Activated naive CD4-positive, alpha-beta T cell treated with anti-CD3 and anti-CD28 coated beads, Interleukin-2, amount 50 U/mL, for 16 hours (primary cell): ENCODE measurements at regions not wholly inside any gene's neighbourhood (a gene's known extent, or its start where the extent isn't known, plus 50 kb on each side); places are given as distances from the start of the nearest gene placed in this dataset.
"Not testable (repeated sequence)": the region's sequence is repeated elsewhere in the genome, so short reads cannot be mapped to it uniquely, and the experiment has no call there.

Experiments used
- DNase-seq: peaks from one replicate; pipeline ENCODE4 v3.0.0-alpha.2; 2020

DNA sequence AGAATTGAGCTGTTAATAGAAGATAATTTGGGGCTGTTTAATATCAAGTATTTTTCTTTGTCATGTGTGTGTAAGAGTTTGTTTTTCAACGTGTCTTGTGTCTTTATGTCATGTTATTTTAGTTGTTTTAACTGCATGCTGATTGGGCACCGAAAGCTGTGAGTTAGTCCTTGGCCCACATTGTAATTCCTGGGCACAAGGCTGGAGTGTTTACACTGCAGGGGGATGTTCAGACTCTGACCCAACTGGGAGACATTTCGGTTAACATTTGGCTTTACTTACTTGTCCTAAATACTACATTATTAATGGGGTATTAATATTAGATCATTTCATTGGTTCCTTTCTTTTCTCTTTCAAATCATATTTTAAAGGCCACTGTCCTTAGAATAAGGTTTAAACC, 381.0 kb downstream of the OSR1 start:
- DNase-seq: no peak

DNA sequence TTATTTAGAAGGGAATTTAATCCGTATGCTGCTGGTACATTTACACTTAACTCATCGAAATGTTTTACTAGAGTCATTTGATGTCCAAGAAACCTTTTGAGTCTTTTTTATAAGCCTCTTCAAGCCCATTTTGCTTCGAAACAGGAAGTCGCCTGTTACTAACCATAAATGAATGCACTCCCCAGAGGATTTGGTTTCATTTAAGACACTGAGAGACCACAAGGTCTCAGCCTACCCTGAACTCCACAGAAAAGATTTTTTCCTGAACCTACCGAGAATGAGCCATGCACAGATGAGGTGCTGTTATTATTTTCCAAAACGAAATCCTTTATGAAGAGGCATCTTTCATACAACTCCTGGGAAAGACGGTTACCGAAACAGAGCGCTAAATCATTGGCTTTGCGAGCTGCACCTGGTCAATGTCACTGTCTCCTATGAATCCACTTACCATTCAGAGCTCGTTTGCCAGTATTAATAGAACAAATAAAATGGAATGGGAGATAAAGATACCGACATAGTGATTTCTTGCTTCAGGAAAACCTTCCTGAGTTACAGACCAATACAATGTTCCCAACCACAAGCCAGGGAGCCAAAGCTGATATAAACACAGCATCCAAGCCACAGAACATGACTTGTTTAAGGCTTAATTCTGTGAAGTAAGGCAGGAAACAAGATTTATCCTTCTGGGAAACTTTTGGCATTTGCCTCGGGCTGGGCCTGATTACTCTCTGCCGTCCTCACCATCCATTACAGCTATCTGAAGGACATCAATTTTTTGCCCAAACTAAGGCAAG, 382.1 kb downstream of the OSR1 start:
- no peak for DNase-seq

DNA sequence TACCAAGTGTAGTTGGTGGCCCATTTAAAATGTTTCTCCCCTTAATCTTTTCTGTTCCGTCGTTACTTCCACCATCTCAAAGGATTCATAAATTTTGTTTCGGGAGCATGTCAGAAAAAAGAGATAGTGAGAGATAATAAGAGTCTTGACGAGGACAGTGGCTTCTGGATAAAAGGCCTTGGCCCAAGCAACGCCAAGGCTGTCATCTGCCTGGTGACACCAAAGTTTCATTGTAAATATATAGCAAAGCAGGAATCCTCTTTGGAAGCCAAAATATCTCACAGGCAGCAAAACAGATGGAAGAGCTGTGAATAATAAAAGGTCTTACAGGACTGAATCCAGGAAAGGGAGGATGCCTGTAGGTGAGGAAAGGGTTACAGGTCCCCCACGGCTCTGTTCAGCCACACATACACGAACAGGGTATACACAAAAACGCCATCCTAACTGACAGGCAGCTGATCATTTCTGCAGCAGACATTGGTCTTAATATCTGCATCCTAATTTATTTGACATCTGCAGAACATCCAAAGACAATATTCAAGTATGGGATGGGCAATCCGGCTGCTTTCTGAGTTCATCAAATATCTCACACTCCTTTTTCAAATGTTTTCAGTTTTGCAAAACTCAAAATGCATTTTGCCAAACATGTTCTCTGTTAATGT, 382.8 kb downstream of the OSR1 start:
- no peak for DNase-seq

- no peak for DNase-seq
Observed at GRCh38 chr2:18971628-18972027, 382.3 kb upstream of the NT5C1B start.

- DNase-seq: no peak
Observed at GRCh38 chr2:18971069-18971378, 381.7 kb upstream of the NT5C1B start.

DNA sequence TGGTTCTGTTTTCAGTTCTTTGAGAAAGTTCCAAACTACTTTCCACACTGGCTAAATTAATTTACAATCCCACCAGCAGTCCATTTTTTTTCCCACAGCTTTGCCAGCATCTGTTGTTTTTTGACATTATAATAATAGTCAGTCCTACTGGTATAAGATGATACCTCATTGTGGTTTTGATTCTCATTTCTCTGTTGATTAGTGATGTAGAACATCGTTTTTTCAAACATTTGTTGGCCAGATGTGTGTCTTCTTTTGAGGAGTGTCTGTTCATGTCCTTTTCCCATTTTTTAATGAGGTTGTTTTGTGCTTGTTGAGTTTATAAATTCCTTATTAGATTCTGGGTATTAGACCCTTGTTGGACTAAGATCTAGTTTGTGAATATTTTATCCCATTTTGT, 376.8 kb upstream of the NT5C1B start:
- no peak for DNase-seq

GRCh38 chr2:18963739-18964256, 374.4 kb upstream of the NT5C1B start:
- not testable (repeated sequence) for DNase-seq

DNA sequence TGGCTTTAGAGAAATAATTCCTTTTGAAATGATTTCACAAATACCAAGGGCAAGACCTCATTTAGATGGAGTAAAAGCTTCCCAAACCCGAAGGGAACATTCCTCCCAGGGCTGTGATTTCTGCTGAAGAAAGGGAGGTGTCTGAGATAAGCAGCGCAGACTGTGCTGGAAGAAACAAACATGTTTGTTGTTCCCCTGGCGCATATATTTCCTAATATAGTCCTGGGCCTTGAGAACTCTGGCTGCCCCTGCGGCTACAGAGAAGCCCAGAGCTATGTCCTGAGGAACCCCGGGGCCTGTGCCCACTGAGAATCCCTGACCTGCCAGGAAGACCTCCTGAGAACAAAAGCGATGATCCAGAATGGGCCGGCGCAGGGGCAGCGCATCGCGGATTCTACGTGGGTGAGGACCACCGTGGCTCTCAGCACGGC, 372.6 kb upstream of the NT5C1B start:
- no peak for DNase-seq

- no peak for DNase-seq
Observed at GRCh38 chr2:18959952-18960717, 370.8 kb upstream of the NT5C1B start.

- no peak for DNase-seq
Observed at GRCh38 chr2:18959200-18959599, 369.8 kb upstream of the NT5C1B start.

DNA sequence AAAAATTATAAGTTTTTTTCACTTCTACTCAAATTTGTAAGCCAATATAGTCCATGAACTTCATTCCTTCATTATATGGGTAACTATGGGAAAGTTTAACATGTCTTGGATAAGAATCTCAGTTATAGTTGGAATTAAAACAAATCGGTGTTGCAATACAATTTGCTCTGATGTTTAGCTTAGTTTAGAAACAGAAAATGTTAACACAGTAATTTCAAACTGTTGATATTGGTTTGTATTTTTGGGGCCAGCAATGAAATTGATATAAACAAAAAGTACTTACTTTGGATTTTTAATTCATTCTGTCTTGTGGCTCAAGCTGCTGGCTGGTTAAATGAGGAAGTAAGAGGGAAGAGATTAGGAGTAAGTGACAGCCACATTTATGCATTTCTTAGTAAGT, 368.5 kb upstream of the NT5C1B start:
- DNase-seq: no peak

GRCh38 chr2:18950361-18950851, 361.0 kb upstream of the NT5C1B start:
- no peak for DNase-seq

DNA sequence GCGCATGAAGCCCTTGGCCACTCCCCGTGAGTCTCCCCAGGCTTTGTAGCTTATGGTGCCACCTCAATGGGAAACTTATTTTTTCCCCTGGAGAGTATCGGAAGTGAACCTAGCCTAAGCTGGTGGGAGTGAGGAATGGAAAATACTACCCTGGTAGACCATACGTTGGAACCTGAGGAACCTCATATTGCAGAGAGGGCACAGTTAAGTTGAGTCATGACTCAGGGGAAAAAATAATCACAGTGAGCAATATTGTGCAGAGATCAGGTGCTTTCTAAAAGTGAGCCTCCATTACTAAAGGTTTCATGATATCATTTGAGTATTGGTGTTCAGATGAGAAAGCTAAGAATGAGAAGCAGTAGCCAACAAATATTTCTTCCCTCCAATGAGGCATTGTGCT, 360.5 kb upstream of the NT5C1B start:
- DNase-seq: no peak

- no peak for DNase-seq
Observed at GRCh38 chr2:18940184-18940583, 350.8 kb upstream of the NT5C1B start.

GRCh38 chr2:18939740-18940139, 350.4 kb upstream of the NT5C1B start:
- DNase-seq: not testable (repeated sequence)

- DNase-seq: no peak
Observed at GRCh38 chr2:18934886-18935285, 345.5 kb upstream of the NT5C1B start.

GRCh38 chr2:18932853-18933252, 343.5 kb upstream of the NT5C1B start:
- DNase-seq: no peak

GRCh38 chr2:18930971-18931370, 341.6 kb upstream of the NT5C1B start:
- DNase-seq: no peak

DNA sequence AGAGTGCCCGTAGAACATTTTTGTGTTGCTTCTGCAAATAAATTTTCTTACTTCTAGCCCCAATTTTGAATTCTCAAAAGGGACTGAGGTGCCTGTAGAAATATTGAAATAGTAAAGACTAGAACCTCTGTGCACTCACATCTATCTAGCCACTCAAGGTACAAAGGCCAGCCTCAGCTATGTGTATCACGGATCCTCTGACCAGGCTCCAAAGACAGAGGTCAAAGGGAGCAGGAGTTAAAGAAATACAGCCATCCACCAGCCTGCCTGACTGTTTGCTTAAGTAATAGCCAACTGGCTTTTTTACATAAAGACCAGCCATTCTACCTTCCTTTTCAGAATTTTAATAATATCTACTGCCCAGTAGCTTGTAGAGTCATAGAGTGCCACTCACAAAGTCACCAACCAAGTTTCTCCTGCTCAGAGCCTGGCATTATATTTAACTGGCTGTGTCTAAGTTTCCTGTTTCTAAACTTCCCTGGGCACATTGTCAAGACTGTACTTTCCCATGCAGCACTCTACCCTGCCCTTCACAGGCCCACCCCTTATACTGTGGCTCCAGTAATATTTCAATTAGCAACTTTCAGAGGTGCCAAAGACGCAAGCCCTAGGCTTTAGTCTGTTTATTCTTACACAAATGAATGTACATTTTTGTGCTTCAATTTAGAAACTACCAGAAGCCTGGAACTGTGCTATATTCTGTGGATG, 338.3 kb upstream of the NT5C1B start:
- DNase-seq: no peak

DNA sequence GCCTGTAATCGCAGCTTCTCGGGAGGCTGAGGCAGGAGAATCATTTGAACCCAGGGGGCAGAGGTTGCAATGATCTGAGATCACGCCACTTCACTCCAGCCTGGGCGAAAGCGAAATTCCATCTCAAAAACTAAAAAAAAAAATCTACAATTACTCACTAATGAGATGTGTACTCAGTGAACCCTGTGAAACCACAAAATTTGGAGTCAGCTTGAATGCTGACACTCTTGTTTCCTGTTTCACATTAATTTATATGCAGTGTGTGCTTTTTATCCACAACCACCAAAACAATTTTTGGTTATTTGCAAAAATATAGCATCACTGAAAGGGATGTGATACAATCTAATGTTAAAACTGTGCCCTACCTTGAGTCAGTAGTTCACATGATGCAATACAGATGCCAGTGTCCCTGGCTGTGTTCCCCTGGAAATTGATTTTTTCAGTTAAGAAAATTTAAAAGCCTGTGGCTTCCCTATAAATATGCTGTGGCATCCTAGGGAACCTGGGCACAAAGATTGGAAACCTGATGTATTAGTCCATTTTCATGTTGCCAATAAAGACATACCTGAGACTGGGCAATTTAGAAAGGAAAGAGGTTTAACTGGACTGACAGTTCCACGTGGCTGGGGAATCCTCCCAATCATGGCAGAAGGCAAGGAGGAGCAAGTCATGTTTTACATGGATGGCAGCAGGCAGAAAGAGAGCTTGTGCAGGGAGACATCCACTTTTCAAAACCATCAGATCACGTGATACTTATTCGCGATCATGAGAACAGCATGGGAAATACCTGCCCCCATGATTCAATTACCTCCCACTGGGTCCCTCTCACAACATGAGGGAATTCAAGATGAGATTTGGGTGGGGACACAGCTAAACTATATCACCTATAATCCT, 337.5 kb upstream of the NT5C1B start:
- no peak for DNase-seq

DNA sequence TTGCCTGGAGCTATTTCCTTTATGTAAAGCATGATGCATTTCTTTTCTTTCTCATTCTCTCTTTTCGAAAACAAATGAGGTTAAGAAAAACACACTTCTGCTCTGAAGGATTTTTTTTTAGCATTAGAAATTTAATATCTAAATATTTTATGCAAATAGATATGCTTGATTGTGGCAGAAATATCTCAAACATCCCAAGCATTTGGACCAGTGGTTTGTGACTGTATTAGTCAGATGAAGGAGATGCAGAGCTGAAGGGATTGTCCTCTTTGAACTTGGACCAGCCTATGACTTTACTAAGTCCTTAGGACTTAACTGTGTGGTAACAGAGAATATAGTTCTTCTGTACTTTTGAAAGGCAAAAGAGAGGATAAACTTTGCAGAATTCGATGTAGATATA, 335.9 kb upstream of the NT5C1B start:
- DNase-seq: no peak

DNA sequence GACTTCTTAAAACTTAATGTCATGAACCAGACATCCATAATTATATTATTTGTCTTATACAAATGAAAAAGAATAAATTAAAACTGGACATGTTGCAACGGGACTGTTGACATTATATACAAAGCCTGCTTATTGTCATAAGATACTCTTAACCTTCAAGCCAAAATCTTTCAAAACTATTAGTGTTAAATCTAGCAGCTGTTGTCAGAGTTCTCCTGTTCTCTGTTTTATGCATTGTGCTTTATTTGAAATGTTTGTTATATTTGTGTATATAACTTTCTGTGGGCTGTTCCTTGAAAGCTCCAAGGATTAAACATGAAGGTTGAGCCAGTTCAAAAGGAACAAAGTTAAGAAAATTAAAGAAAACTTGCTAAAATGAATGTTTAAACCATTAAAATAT, 335.5 kb upstream of the NT5C1B start:
- no peak for DNase-seq
